IMR-90 (cell line): ENCODE measurements at regions not wholly inside any gene's neighbourhood (a gene's known extent, or its start where the extent isn't known, plus 50 kb on each side); places are given as distances from the start of the nearest gene placed in this dataset.

ENCODE experiments used
- ATAC-seq: fragments of 200-7000 bp; cut with Tn5 transposase; 2 replicates; pipeline ENCODE4 v1.9.1; 2020; ENCODE audit warnings: low read depth, mild to moderate bottlenecking, moderate library complexity
- BruUV-seq: library from RNA; stranded (reverse); fragments of 400-500 nt; replicated peaks from 2 replicates; lab custom pipeline; 2021; lab: Mats Ljungman, UMichigan
- CTCF ChIA-PET: fragments of 300-600 bp; formaldehyde crosslinking; extraction: SDS; loops from one replicate; lab custom pipeline; 2021; ENCODE audit warnings: antibody characterized with exemption; lab: Yijun Ruan, JAX
- POLR2A ChIA-PET: fragments of 300-600 bp; sonication (Branson Sonifier 250); formaldehyde crosslinking; loops from one replicate; lab custom pipeline; 2022; ENCODE audit warnings: antibody characterized with exemption; ENCODE audit not compliant: unreplicated experiment; lab: Charles Lee
- DNase-seq: peaks from one replicate; pipeline ENCODE4 v3.0.0; 2013
- H2AFZ ChIP-seq: replicated peaks from 2 replicates; pipeline ENCODE3; 2013; ENCODE audit warnings: low read length, mild to moderate bottlenecking; ENCODE audit not compliant: poor library complexity
- H2AK5ac ChIP-seq: 2 replicates; pipeline ENCODE4 v1.6.1; 2013; ENCODE audit warnings: low read depth, low read length, inconsistent platforms
- H2AK9ac ChIP-seq: replicated peaks from 2 replicates; pipeline ENCODE3; 2013; ENCODE audit warnings: mild to moderate bottlenecking, low read depth, low read length, moderate library complexity; ENCODE audit not compliant: poor library complexity
- H2BK120ac ChIP-seq: 2 replicates; pipeline ENCODE4 v1.6.1; 2013; ENCODE audit warnings: low read depth, low read length, inconsistent platforms
- H2BK15ac ChIP-seq: 3 replicates; pipeline ENCODE4 v1.6.1; 2013; ENCODE audit warnings: low read depth, low read length, inconsistent platforms
- H2BK20ac ChIP-seq: 2 replicates; pipeline ENCODE4 v1.6.1; 2013; ENCODE audit warnings: low read depth, mild to moderate bottlenecking, inconsistent platforms, low read length, moderate library complexity
- H2BK5ac ChIP-seq: 2 replicates; pipeline ENCODE4 v1.6.1; 2013; ENCODE audit warnings: mild to moderate bottlenecking, low read depth, low read length, inconsistent platforms; ENCODE audit not compliant: poor library complexity, severe bottlenecking
- H3K14ac ChIP-seq: replicated peaks from 2 replicates; pipeline ENCODE4 v1.6.1; 2013; ENCODE audit warnings: low read depth, low read length, inconsistent platforms
- H3K18ac ChIP-seq: 2 replicates; pipeline ENCODE4 v1.6.1; 2013; ENCODE audit warnings: low read depth, low read length, control low read depth
- H3K23ac ChIP-seq: 2 replicates; pipeline ENCODE4 v1.6.1; 2013; ENCODE audit warnings: low read depth, low read length, inconsistent platforms
- H3K27ac ChIP-seq: 2 replicates; pipeline ENCODE4 v1.5.1; 2013; ENCODE audit warnings: mild to moderate bottlenecking, control low read depth, low read length; ENCODE audit not compliant: insufficient read depth
- H3K27me3 ChIP-seq: 2 replicates; pipeline ENCODE4 v1.6.1; 2013; ENCODE audit warnings: low read length; ENCODE audit not compliant: control insufficient read depth, insufficient read depth
- H3K36me3 ChIP-seq: 2 replicates; pipeline ENCODE4 v1.6.1; 2013; ENCODE audit warnings: low read length, mixed read lengths; ENCODE audit not compliant: control insufficient read depth, insufficient read depth
- H3K4ac ChIP-seq: 2 replicates; pipeline ENCODE4 v1.6.1; 2013; ENCODE audit warnings: low read depth, low read length, inconsistent platforms
- H3K4me1 ChIP-seq: 2 replicates; pipeline ENCODE4 v1.6.1; 2013; ENCODE audit warnings: low read length, mixed read lengths; ENCODE audit not compliant: control insufficient read depth, insufficient read depth
- H3K4me2 ChIP-seq: 2 replicates; pipeline ENCODE4 v1.6.1; 2013; ENCODE audit warnings: low read depth, mild to moderate bottlenecking, control low read depth, low read length, moderate library complexity
- H3K4me3 ChIP-seq: 2 replicates; pipeline ENCODE4 v1.5.1; 2013; ENCODE audit warnings: low read depth, mild to moderate bottlenecking, control low read depth, low read length, moderate library complexity; ENCODE audit not compliant: insufficient read depth
- H3K56ac ChIP-seq: 2 replicates; pipeline ENCODE4 v1.6.1; 2013; ENCODE audit warnings: low read length, inconsistent platforms; ENCODE audit not compliant: insufficient read depth; ENCODE audit errors: extremely low read depth
- H3K79me1 ChIP-seq, 2 experiments: 2 replicates each; pipeline ENCODE4 v1.6.1; 2013; ENCODE audit warnings: low read length in 2 of 2, inconsistent platforms in 1 of 2, low read depth in 1 of 2
- H3K9ac ChIP-seq: 2 replicates; pipeline ENCODE4 v1.6.1; 2013; ENCODE audit warnings: low read depth, low read length, control low read depth
- H3K9me1 ChIP-seq: 2 replicates; pipeline ENCODE4 v1.6.1; 2013; ENCODE audit warnings: low read length, inconsistent platforms; ENCODE audit not compliant: insufficient read depth
- H3K9me3 ChIP-seq: 2 replicates; pipeline ENCODE4 v1.6.1; 2013; ENCODE audit warnings: low read length; ENCODE audit not compliant: control insufficient read depth, insufficient read depth
- H4K20me1 ChIP-seq: 2 replicates; pipeline ENCODE4 v1.6.1; 2013; ENCODE audit warnings: low read length, inconsistent platforms; ENCODE audit not compliant: insufficient read depth
- H4K5ac ChIP-seq: 2 replicates; pipeline ENCODE4 v1.6.1; 2013; ENCODE audit warnings: mild to moderate bottlenecking, low read depth, low read length, control low read depth
- H4K8ac ChIP-seq, 2 experiments: 2 replicates each; pipeline ENCODE4 v1.6.1; 2013; ENCODE audit warnings: low read depth in 2 of 2, low read length in 2 of 2, control low read depth in 1 of 2, inconsistent platforms in 1 of 2
- H4K91ac ChIP-seq: 2 replicates; pipeline ENCODE4 v1.6.1; 2013; ENCODE audit warnings: low read depth, low read length, inconsistent platforms; ENCODE audit not compliant: insufficient read depth
- BHLHE40 ChIP-seq: fragments of 150-350 bp; IDR thresholded peaks from 2 replicates; pipeline ENCODE4 v1.6.1; 2016; ENCODE audit warnings: mild to moderate bottlenecking, low read depth, low read length
- CEBPB ChIP-seq: IDR thresholded peaks from 2 replicates; pipeline ENCODE4 v1.6.1; 2012; ENCODE audit warnings: low read depth, low read length, improper control_type of control experiment
- CHD1 ChIP-seq: IDR thresholded peaks from 2 replicates; pipeline ENCODE4 v1.6.1; 2012; ENCODE audit warnings: low read depth, low read length, improper control_type of control experiment
- CTCF ChIP-seq: conservative IDR thresholded peaks from 2 replicates; pipeline ENCODE4 v1.5.1; 2012; ENCODE audit warnings: mild to moderate bottlenecking, low read depth, low read length, improper control_type of control experiment
- ELK1 ChIP-seq: fragments of 150-350 bp; IDR thresholded peaks from 2 replicates; pipeline ENCODE4 v1.6.1; 2016; ENCODE audit warnings: low read depth, mild to moderate bottlenecking, low read length, moderate library complexity, borderline replicate concordance
- FOS ChIP-seq: fragments of 150-350 bp; IDR thresholded peaks from 2 replicates; pipeline ENCODE4 v1.6.1; 2016; ENCODE audit warnings: low read depth, low read length
- MAFK ChIP-seq: IDR thresholded peaks from 2 replicates; pipeline ENCODE4 v1.6.1; 2012; ENCODE audit warnings: low read depth, low read length, improper control_type of control experiment
- MAZ ChIP-seq: IDR thresholded peaks from 2 replicates; pipeline ENCODE4 v1.6.1; 2012; ENCODE audit warnings: low read depth, mild to moderate bottlenecking, low read length, improper control_type of control experiment, moderate library complexity, borderline replicate concordance
- MXI1 ChIP-seq: IDR thresholded peaks from 2 replicates; pipeline ENCODE4 v1.6.1; 2012; ENCODE audit warnings: low read depth, mild to moderate bottlenecking, low read length, moderate library complexity, borderline replicate concordance
- NFE2L2 ChIP-seq: fragments of 150-350 bp; IDR thresholded peaks from 2 replicates; pipeline ENCODE4 v1.6.1; 2016; ENCODE audit warnings: low read depth, mild to moderate bottlenecking, low read length
- POLR2A ChIP-seq: IDR thresholded peaks from 2 replicates; pipeline ENCODE4 v1.6.1; 2012; ENCODE audit warnings: mild to moderate bottlenecking, low read depth, low read length
- RAD21 ChIP-seq: IDR thresholded peaks from 2 replicates; pipeline ENCODE4 v1.6.1; 2012; ENCODE audit warnings: low read length, improper control_type of control experiment
- RCOR1 ChIP-seq: IDR thresholded peaks from 2 replicates; pipeline ENCODE4 v1.6.1; 2012; ENCODE audit warnings: mild to moderate bottlenecking, low read length, improper control_type of control experiment; ENCODE audit not compliant: insufficient replicate concordance
- RFX5 ChIP-seq: IDR thresholded peaks from 2 replicates; pipeline ENCODE4 v1.8.0; 2012; ENCODE audit warnings: low read depth, mild to moderate bottlenecking, low read length, moderate library complexity
- SMC3 ChIP-seq: fragments of 150-350 bp; IDR thresholded peaks from 2 replicates; pipeline ENCODE4 v1.6.1; 2016; ENCODE audit warnings: low read depth, mild to moderate bottlenecking, antibody characterized with exemption, low read length, moderate library complexity
- USF2 ChIP-seq: fragments of 150-350 bp; IDR thresholded peaks from 2 replicates; pipeline ENCODE4 v1.6.1; 2017; ENCODE audit warnings: mild to moderate bottlenecking, antibody characterized with exemption, low read length, low read depth
- WGBS, 2 experiments: methylation state at CpG; one replicate each; pipeline versions ENCODE4 v1.1.5 to v1.1.7; 2013; ENCODE audit warnings: missing lambda C conversion rate in 2 of 2; ENCODE audit not compliant: insufficient read length in 1 of 2; ENCODE audit errors: extremely low coverage in 2 of 2; 5-methylcytosine and 5-hydroxymethylcytosine counted together
- dilution Hi-C: fragments of 300-500 bp; cut with HindIII; formaldehyde crosslinking; loops from one replicate; pipeline ENCODE4 v1.14.3; 2018; ENCODE audit warnings: low sequenced_read_pairs; ENCODE audit not compliant: unreplicated experiment
- in situ Hi-C: fragments of 300-500 bp; cut with MboI; formaldehyde crosslinking; loops from 3 replicates; pipeline ENCODE4 v1.14.3; 2019; ENCODE audit warnings: low sequenced_read_pairs, inconsistent platforms, mixed read lengths
- intact Hi-C: fragments of 100-400 bp; cut with micrococcal nuclease; formaldehyde crosslinking; loops from 2 replicates; pipeline ENCODE4 v1.10.0; 2022

- no peak for TF ChIP-seq RFX5
- no peak for TF ChIP-seq USF2
- no peak for TF ChIP-seq RAD21
- TF ChIP-seq MAZ, result no peak
- no peak for TF ChIP-seq ELK1
- TF ChIP-seq CHD1, result no peak
- no peak for TF ChIP-seq POLR2A
- no peak for TF ChIP-seq MAFK
- TF ChIP-seq SMC3, result no peak
- no peak for TF ChIP-seq CEBPB
- TF ChIP-seq MXI1, result no peak
- no peak for TF ChIP-seq CTCF
- TF ChIP-seq RCOR1, result no peak
- no peak for TF ChIP-seq FOS
- no peak for TF ChIP-seq NFE2L2
- no peak for TF ChIP-seq BHLHE40
- intact Hi-C loops, result no loop called here
- no peak overlapping the region for H3K27ac ChIP-seq
- H3K9ac ChIP-seq, result no peak overlapping the region
- H3K14ac ChIP-seq, result no peak overlapping the region
- H4K5ac ChIP-seq, result no peak overlapping the region
- H3K4ac ChIP-seq, result no peak overlapping the region
- in situ Hi-C loops, result no loop called here
- no peak overlapping the region for H3K18ac ChIP-seq
- no peak overlapping the region for H2BK5ac ChIP-seq
- H2AK5ac ChIP-seq, result no peak overlapping the region
- H4K20me1 ChIP-seq, result no peaks in the 10 kb centered on the region
- no peak overlapping the region for H2BK20ac ChIP-seq
- CTCF ChIA-PET, result no interaction called here
- H3K23ac ChIP-seq, result no peak overlapping the region
- no peaks in the 10 kb centered on the region for H3K36me3 ChIP-seq
- dilution Hi-C loops, result no loop called here
- H2AK9ac ChIP-seq, result no peak overlapping the region
- no TSS peak for BruUV-seq
- H2BK15ac ChIP-seq, result no peak overlapping the region
- DNase-seq, result no peak
- no peaks in the 10 kb centered on the region for H3K9me3 ChIP-seq
- no peak for ATAC-seq
- no peak overlapping the region for H4K91ac ChIP-seq
- H3K4me1 ChIP-seq, result no peaks in the 10 kb centered on the region
- H3K79me1 ChIP-seq, result no peaks in the 10 kb centered on the region
- no peak overlapping the region for H3K4me3 ChIP-seq
- H2BK120ac ChIP-seq, result no peak overlapping the region
- no peaks in the 10 kb centered on the region for H3K9me1 ChIP-seq
- no peak overlapping the region for H4K8ac ChIP-seq
- POLR2A ChIA-PET, result no interaction called here
- no peak overlapping the region for H3K56ac ChIP-seq
- no peak overlapping the region for H2AFZ ChIP-seq
- WGBS, 2 experiments, result 88% methylated on average over 1 of the region's 1 CpG; no CpG with 5 or more reads in 1 of the 2 experiments
- no peak overlapping the region for H3K4me2 ChIP-seq
- H3K27me3 ChIP-seq, result peaks cover 3% of the 10 kb centered on the region; the same call in 1 of the 2 replicates
Observed at GRCh38 chr17:62130739-62131138, 65.7 kb upstream of the MED13 start.
